ENCODE measurements at regions not wholly inside any gene's neighbourhood (a gene's known extent, or its start where the extent isn't known, plus 50 kb on each side); places are given as distances from the start of the nearest gene placed in this dataset.

- no peaks in the 10 kb centered on the region for H3K36me3 ChIP-seq (ENCODE audit: control insufficient read depth, insufficient read depth, low read length)
- no peak for TF ChIP-seq CTCF (IDR thresholded peaks at IDR 0.05; ENCODE audit: insufficient read depth in 1 of 2, low read depth in 1 of 2, low read length in 1 of 2, severe bottlenecking in 1 of 2, unreplicated experiment in 1 of 2)
- H3K9me3 ChIP-seq: no peaks in the 10 kb centered on the region
- Mint-ChIP-seq H3K27ac (ENCODE audit: unreplicated experiment) (no peak overlapping the region), H3K9me3 (ENCODE audit: unreplicated experiment) (no peaks in the 10 kb centered on the region), H3K36me3 (ENCODE audit: insufficient read depth, unreplicated experiment) (no peaks in the 10 kb centered on the region), H3K4me3 (ENCODE audit: unreplicated experiment) (no peak overlapping the region), H3K4me1 (ENCODE audit: low read depth, unreplicated experiment) (no peaks in the 10 kb centered on the region), H3K27me3 (ENCODE audit: insufficient read depth, unreplicated experiment) (no peaks in the 10 kb centered on the region)
- H3K4me1 ChIP-seq: peaks cover 5% of the 10 kb centered on the region; the same call in 1 of the 2 replicates
- POLR2A ChIA-PET: no interaction called here
- no TSS peak for BruUV-seq (replicated peaks)
- DNase-seq: no peak
- no peak overlapping the region for H3K4me3 ChIP-seq (ENCODE audit: low read depth, low read length)
- CTCF ChIA-PET: no interaction called here
- intact Hi-C loops (cut with micrococcal nuclease; ENCODE audit: unreplicated experiment): no loop called here
- no peaks in the 10 kb centered on the region for H3K27me3 ChIP-seq (replicated peaks; ENCODE audit: control insufficient read depth, insufficient read depth, low read length)
Observed at GRCh38 chr22:22032906-22033802, 50.6 kb upstream of the TOP3B start.

- H3K9me3 Mint-ChIP-seq (ENCODE audit: unreplicated experiment): no peaks in the 10 kb centered on the region
- H3K27me3 Mint-ChIP-seq (ENCODE audit: insufficient read depth, unreplicated experiment): no peaks in the 10 kb centered on the region
- ChIA-PET CTCF (no interaction called here), POLR2A (no interaction called here)
- no peak for TF ChIP-seq CTCF (IDR thresholded peaks at IDR 0.05; ENCODE audit: insufficient read depth in 1 of 2, low read depth in 1 of 2, low read length in 1 of 2, severe bottlenecking in 1 of 2, unreplicated experiment in 1 of 2)
- H3K4me3 ChIP-seq (ENCODE audit: low read depth, low read length): no peak overlapping the region
- BruUV-seq (replicated peaks): no TSS peak
- intact Hi-C loops (cut with micrococcal nuclease; ENCODE audit: unreplicated experiment): no loop called here
- no peaks in the 10 kb centered on the region for H3K4me1 Mint-ChIP-seq (ENCODE audit: low read depth, unreplicated experiment)
- no peak for DNase-seq
- H3K36me3 ChIP-seq (ENCODE audit: control insufficient read depth, insufficient read depth, low read length): no peaks in the 10 kb centered on the region
- no peaks in the 10 kb centered on the region for H3K9me3 ChIP-seq
- no peaks in the 10 kb centered on the region for H3K27me3 ChIP-seq (replicated peaks; ENCODE audit: control insufficient read depth, insufficient read depth, low read length)
- no peaks in the 10 kb centered on the region for H3K36me3 Mint-ChIP-seq (ENCODE audit: insufficient read depth, unreplicated experiment)
- 0 out of 2 replicates have a peak, but pooled peaks cover under 1% of the 10 kb centered on the region for H3K4me1 ChIP-seq
- no peak overlapping the region for H3K4me3 Mint-ChIP-seq (ENCODE audit: unreplicated experiment)
- no peak overlapping the region for H3K27ac Mint-ChIP-seq (ENCODE audit: unreplicated experiment)
Observed at GRCh38 chr22:22032099-22032905, 49.7 kb upstream of the TOP3B start.

Measured in Caco-2 (cell line).